Nephron (organoid): ENCODE measurements at regions not wholly inside any gene's neighbourhood (a gene's known extent, or its start where the extent isn't known, plus 50 kb on each side); places are given as distances from the start of the nearest gene placed in this dataset.

Experiments used
- H3K27ac Mint-ChIP-seq, 3 experiments: 2 replicates each; pipeline ENCODE4 v1.8.0; 2020; ENCODE audit warnings: mixed read lengths in 3 of 3, mild to moderate bottlenecking in 2 of 3, moderate library complexity in 1 of 3
- H3K27me3 Mint-ChIP-seq: 2 replicates; pipeline ENCODE4 v1.8.0; 2021; ENCODE audit warnings: low read depth, mild to moderate bottlenecking, moderate library complexity, mixed read lengths
- H3K36me3 Mint-ChIP-seq: 2 replicates; pipeline ENCODE4 v1.8.0; 2020; ENCODE audit warnings: low read depth, mixed read lengths
- H3K4me1 Mint-ChIP-seq: 2 replicates; pipeline ENCODE4 v1.8.0; 2020; ENCODE audit warnings: mixed read lengths
- H3K4me3 Mint-ChIP-seq, 3 experiments: 2 replicates each; pipeline ENCODE4 v1.8.0; 2020; ENCODE audit warnings: mild to moderate bottlenecking in 3 of 3, mixed read lengths in 3 of 3, moderate library complexity in 2 of 3
- H3K9me3 Mint-ChIP-seq: 2 replicates; pipeline ENCODE4 v1.8.0; 2020; ENCODE audit warnings: mixed read lengths
- TF ChIP-seq, protein P1 (sequence below), 3 experiments: fragments of 200-600 bp; sonication (generic); IDR thresholded peaks; one replicate each; pipeline ENCODE4 v1.5.0; 2021; ENCODE audit warnings: antibody characterized with exemption in 3 of 3; ENCODE audit not compliant: unreplicated experiment in 3 of 3

- Mint-ChIP-seq H3K4me3 (no peak overlapping the region), H3K27ac (no peak overlapping the region), H3K9me3 (peaks cover under 1% of the 10 kb centered on the region), H3K36me3 (no peaks in the 10 kb centered on the region), H3K4me1 (peaks cover 36% of the 10 kb centered on the region), H3K27me3 (no peaks in the 10 kb centered on the region)
- TF ChIP-seq, protein P1, sequence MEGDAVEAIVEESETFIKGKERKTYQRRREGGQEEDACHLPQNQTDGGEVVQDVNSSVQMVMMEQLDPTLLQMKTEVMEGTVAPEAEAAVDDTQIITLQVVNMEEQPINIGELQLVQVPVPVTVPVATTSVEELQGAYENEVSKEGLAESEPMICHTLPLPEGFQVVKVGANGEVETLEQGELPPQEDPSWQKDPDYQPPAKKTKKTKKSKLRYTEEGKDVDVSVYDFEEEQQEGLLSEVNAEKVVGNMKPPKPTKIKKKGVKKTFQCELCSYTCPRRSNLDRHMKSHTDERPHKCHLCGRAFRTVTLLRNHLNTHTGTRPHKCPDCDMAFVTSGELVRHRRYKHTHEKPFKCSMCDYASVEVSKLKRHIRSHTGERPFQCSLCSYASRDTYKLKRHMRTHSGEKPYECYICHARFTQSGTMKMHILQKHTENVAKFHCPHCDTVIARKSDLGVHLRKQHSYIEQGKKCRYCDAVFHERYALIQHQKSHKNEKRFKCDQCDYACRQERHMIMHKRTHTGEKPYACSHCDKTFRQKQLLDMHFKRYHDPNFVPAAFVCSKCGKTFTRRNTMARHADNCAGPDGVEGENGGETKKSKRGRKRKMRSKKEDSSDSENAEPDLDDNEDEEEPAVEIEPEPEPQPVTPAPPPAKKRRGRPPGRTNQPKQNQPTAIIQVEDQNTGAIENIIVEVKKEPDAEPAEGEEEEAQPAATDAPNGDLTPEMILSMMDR (IDR thresholded peaks at IDR 0.05; ENCODE audit: unreplicated experiment in 3 of 3) = no peak
These were observed 161.5 kb upstream of the PRKCQ start for GRCh38 chr10:6741541-6741941.

GRCh38 chr10:6739530-6740174 is 159.6 kb upstream of the PRKCQ start:
- Mint-ChIP-seq H3K4me3 (peak overlapping the region in 1 of 3 experiments; percentile 9), H3K36me3 (no peaks in the 10 kb centered on the region), H3K27ac (no peak overlapping the region), H3K27me3 (no peaks in the 10 kb centered on the region), H3K9me3 (no peaks in the 10 kb centered on the region), H3K4me1 (peaks cover 47% of the 10 kb centered on the region)
- TF ChIP-seq, protein P1 (IDR thresholded peaks at IDR 0.05; ENCODE audit: unreplicated experiment in 3 of 3) = no peak

GRCh38 chr10:6738112-6738768 is 158.2 kb upstream of the PRKCQ start:
- Mint-ChIP-seq H3K4me3 (peak overlapping the region; percentile 3 to 72 (median 64)), H3K9me3 (no peaks in the 10 kb centered on the region), H3K27ac (peak overlapping the region; percentile 7 to 84 (median 29))

GRCh38 chr10:6737758-6738111 is 157.7 kb upstream of the PRKCQ start:
- H3K4me1 Mint-ChIP-seq = peaks cover 47% of the 10 kb centered on the region
- H3K9me3 Mint-ChIP-seq = no peaks in the 10 kb centered on the region
- TF ChIP-seq, protein P1 (IDR thresholded peaks at IDR 0.05; ENCODE audit: unreplicated experiment in 3 of 3) = no peak
- no peaks in the 10 kb centered on the region for H3K36me3 Mint-ChIP-seq
- H3K4me3 Mint-ChIP-seq = peak overlapping the region; percentile 3 to 72 (median 64)
- H3K27ac Mint-ChIP-seq = peak overlapping the region; percentile 7 to 84 (median 29)
- peaks cover 6% of the 10 kb centered on the region for H3K27me3 Mint-ChIP-seq

More at GRCh38 chr10:6738112-6738768, 158.2 kb upstream of the PRKCQ start:
- H3K36me3 Mint-ChIP-seq = no peaks in the 10 kb centered on the region
- TF ChIP-seq, protein P1 (IDR thresholded peaks at IDR 0.05; ENCODE audit: unreplicated experiment in 3 of 3) = no peak
- peaks cover 6% of the 10 kb centered on the region for H3K27me3 Mint-ChIP-seq
- peaks cover 47% of the 10 kb centered on the region for H3K4me1 Mint-ChIP-seq

- peaks cover 47% of the 10 kb centered on the region for H3K4me1 Mint-ChIP-seq
- H3K36me3 Mint-ChIP-seq = no peaks in the 10 kb centered on the region
- H3K27me3 Mint-ChIP-seq = peaks cover 6% of the 10 kb centered on the region
- H3K9me3 Mint-ChIP-seq = no peaks in the 10 kb centered on the region
- H3K4me3 Mint-ChIP-seq = peak overlapping the region in 1 of 3 experiments; percentile 37
- H3K27ac Mint-ChIP-seq = peak overlapping the region in 2 of 3 experiments; percentile 70 to 75
- TF ChIP-seq, protein P1 (IDR thresholded peaks at IDR 0.05; ENCODE audit: unreplicated experiment in 3 of 3) = no peak
These were observed 157.1 kb upstream of the PRKCQ start for GRCh38 chr10:6737080-6737641.
